RPMI7951 (cell line): ENCODE measurements at regions not wholly inside any gene's neighbourhood (a gene's known extent, or its start where the extent isn't known, plus 50 kb on each side); places are given as distances from the start of the nearest gene placed in this dataset.
"Not testable (repeated sequence)": the region's sequence is repeated elsewhere in the genome, so short reads cannot be mapped to it uniquely, and the experiment has no call there.

Experiments
- DNase-seq: peaks from one replicate; pipeline ENCODE4 v3.0.0-alpha.2; 2012; ENCODE audit warnings: low read depth

DNA sequence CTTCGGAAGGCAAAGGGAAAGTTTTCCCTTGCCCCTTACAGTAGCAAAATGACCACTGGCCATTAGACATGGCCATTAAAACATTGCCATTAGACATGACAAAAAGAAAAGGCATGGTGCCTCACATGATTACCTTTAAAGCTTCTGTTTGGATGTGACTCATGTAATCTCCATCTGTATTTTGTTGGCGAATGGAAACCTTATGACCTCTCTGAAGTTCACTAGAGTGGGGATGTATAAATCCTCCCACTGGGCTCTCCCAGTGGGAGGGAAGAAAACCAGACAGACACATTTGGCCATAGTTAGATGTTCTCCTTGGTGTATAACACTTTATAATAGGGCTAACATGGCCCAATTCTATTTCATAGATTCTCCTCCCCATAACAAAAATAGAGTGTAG, 152.6 kb downstream of the MAGEB17 start:
- DNase-seq, result peak; percentile 57

DNA sequence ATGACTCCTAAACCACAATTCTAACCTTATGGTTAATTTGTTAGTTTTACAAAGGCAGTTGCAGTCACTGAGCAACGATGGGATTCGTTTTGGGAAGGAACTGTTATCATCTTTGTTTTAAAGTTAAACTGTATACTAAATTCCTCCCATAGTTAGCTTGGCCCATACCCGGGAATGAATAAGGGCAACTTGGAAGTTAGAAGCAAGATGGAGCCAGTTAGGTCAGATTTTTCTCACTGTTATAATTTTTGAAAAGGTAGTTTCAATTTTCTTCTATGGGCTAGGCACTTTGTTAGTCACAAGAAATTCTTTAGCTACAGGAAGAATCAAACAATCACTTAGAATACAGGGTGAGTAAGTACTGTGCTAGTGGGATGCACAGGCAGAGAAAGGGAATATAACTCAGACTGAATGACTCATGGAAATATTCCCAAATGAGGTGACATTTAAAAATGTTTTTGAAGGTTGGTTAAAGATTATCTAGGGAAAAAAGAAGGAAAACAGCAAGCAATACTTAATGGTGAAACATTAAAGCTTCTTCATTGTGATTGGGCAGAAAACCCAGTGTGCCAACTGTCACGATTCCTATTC, 153.6 kb downstream of the MAGEB17 start:
- peak; percentile 39 for DNase-seq

DNA sequence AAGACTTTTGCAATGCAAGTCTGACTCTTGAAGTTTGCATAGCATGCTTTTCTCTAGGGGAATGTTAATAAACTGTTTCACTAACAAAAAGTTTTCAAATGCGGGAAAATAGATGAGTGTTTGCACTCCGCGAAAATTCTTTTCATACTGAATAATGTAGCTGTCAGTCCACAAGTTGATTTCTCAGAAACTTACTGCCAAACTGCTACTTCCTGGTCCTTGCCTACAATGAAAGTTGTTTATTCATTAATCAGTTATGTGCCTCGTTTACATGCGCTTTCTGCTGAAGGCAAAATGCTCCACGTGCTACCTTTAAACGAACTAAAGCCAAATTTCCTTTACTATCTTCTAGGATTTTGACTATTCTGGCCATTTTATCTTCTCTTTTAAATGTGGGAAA, 166.2 kb downstream of the MAGEB17 start:
- DNase-seq, result no peak

DNA sequence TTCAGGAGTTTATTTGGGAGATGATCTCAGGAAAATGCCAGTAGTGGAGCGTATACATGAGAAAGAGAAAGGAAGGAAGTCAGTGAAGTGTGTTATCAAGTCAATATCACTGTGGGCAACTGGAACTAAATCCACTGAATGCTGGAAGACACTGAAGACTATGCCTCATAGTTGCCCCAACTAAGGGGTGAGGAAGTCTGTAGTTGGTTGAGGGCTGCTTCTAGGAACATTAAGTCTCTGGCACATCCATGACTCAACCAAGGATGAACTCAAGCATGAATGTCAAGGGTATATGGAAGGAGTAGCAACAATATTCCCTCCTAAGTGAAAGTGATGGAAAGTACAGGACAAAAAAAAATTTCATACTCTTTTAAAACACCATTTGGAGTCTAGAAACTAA, 167.9 kb downstream of the MAGEB17 start:
- no peak for DNase-seq

DNA sequence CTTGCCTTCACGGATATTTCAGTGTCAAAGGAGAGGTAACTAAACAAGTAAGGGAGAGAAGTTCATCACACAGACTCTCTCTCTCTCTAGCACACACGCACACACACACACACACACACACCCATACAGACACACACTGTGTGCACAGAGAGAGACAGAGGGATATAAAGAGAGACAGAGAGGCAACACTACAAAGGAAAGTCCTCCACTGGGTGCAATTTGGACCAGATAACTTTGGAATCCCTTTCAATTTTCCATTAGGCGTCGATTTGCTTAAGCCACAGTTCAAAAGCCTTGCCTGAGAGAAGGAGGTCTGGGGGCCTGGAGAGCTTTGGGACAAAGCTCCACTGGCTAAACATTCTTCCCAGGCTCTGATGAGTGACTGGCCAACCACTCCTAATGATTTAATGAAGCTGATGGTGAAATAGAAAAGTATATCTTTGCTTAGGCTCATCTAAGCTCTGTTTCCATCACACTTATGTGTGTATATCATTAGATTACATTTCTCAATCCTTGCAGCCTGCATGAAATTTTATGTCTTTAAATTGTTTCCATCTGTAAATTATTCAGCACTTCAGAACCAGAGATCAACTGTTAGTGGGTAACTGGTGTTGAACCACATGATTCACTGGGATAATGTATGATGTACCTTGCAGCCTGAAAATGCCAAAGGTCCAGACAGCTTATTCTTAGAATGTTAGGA, 180.8 kb downstream of the MAGEB17 start:
- no peak for DNase-seq

DNA sequence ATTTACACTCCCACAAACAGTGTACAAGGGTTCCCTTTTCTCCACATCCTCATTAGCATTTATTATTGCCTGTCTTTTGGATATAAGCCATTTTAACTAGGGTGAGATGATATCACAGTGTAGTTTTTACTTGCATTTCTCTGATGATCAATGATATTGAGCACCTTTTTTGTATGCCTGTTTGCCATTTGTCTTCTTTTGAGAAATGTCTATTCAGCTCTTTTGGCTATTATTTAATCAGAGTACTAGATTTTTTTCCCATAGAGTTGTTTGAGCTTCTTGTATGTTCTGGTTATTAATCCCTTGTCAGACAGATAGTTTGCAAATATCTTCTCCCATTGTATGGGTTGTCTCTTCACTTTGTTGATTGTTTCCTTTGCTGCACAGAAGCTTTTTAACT, 190.6 kb downstream of the MAGEB17 start:
- DNase-seq, result no peak

DNA sequence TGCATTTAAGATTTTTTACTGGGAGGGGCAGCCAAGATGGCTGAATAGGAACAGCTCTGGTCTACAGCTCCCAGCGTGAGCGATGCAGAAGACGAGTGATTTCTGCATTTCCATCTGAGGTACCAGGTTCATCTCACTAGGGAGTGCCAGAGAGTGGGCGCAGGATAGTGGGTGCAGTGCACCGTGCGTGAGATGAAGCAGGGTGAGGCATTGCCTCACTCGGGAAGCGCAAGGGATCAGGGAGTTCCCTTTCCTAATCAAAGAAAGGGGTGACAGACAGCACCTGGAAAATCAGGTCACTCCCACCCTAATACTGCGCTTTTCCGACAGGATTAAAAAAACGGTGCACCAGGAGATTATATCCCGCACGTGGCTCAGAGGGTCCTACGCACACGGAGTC, 192.8 kb downstream of the MAGEB17 start:
- DNase-seq, result not testable (repeated sequence)

DNA sequence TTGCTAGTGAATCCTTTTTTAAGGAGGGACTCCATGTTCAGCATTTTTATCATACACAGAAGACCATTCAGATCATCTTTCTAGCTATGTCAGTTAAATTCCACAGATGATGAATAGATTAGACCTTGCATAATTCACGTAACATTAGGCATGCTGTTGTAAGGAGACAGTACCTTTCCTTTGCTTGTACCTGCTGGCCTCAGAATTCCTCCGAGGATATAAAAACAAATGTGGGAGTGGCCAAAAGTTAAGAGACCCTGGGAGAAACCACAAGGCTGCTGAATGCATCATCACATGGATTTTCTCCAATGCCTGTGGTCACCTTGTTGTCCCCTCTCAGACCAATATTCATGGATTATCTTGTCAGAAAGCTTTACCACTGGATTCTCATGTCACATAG, 201.4 kb downstream of the MAGEB17 start:
- no peak for DNase-seq

DNA sequence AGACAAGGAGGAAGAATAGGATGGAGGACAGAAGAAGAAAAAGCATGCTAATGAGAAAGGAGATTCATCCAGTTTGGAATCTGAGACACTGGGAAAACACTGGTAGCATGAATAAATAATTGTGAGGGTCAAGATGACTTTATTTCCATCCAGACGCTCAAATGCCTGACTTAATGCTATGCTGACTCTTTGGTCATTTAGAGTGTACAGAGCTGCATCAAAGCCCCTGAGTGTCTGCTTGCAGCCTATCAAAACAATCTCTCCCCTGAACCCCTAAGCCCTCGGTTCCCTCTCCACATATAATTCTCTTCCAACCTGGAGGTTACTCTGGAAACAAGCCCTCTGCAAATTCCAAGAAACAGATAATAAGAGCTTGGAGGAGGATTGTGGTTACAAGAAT, 208.8 kb downstream of the MAGEB17 start:
- DNase-seq, result no peak

DNA sequence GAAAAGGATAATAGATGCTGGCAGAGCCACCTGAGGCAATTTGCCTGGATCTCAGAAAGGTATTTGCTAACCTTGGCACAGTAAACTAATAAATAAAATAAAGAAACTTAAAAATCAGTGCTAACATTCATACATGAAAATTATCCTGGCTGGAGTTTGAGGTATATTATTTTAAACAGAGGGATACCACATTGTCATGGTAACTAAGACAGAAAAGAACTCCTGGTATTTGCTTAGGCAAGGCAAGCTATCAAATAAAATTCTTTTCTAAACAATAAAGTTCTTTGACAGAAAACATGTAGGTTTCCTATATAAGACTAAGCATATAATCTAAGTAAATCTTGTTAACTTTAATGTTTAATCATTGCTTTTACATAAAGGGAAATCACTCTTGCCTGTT, 218.8 kb downstream of the MAGEB17 start:
- DNase-seq, result no peak

DNA sequence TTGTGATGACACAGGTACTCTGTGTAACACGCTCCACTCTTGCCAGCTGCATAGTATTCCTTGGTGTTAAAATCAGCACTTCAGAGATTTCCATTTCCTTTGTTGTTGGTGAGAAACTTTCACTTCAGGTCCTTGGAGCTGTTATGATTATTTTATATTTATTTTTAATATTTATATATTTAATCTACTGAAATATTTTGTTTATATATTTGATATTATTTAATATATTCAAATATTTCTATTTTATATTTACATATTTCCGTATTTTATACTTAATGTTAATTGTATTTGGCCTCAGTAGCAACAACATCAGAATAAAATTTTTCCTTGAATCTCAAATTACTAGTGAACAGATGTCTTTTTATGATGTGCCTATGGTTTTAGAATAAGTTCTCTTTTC, 225.3 kb downstream of the MAGEB17 start:
- no peak for DNase-seq

DNA sequence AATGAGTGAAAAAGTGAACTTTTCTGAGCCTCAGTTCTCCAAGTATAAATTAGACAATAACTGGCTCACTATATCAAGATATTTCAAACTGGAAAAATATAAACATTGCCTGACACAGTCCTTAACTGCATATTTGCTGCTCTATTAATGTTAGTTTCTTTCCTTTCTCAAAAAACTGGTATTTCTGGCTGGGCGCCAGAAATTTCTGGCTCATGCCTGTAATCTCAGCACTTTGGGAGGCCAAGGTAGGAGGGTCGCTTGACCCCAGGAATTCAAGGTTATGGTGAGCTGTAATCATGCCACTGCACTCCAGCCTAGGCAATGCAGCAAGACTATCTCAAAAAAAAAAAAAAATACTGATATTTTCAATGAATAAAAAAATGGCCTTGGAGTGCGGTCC, 227.0 kb downstream of the MAGEB17 start:
- no peak for DNase-seq

DNA sequence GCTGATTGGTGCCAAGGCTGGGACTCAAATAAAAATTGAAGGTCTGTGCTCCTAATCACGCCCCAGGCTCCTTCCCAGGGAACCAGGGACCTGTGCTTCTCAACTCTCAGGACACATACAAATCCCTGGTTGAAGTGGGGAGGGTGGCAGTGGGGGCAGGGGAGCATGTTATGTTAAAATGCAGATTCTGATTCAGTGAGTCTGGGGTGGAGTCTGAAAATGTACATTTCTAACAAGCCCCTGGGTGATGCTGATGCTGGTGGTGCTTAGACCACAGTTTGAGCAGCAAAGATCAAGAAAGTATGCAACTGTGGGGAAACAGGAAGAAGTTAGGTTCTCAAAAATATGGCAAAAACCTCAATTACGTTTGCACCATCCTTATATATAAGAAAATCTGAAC, 236.5 kb downstream of the MAGEB17 start:
- no peak for DNase-seq

DNA sequence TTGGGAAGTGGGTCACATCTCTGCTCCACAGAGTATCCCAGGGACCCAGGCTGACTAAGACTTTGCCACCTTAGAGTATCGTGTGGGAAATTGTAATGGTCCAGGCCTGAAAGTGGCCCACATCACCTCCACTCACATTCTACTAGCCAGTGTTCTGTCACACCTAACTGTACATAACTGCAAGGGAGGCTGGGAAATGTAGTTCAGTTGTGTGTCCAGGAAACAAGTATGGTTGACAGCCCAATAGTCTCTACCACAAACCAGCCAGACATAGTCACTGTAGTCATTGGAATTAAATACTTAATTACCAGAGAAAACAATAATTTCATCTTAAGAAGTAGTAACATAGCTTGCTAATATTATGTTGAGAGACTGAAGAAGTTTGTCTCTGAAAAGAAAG, 233.4 kb upstream of the S100G start:
- DNase-seq, result no peak

DNA sequence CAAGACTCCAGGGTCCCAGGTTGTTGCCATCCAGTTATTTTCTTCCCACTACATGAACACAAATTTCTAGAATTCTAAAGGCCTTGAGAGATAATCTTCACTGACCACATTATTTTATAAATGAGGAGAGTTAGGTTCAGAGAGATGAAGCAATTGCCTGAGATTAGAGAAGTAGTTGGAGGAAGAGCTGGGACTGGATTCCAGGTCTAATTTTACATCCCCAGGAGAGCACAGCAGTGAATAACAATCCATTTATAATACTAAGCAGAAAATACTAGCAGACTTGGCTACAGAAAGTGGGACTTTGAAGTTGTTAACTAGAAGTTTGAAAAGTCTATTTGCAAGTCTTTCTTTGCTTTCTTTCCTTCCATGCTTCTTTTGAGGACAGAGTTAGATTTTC, 231.3 kb upstream of the S100G start:
- DNase-seq, result no peak

DNA sequence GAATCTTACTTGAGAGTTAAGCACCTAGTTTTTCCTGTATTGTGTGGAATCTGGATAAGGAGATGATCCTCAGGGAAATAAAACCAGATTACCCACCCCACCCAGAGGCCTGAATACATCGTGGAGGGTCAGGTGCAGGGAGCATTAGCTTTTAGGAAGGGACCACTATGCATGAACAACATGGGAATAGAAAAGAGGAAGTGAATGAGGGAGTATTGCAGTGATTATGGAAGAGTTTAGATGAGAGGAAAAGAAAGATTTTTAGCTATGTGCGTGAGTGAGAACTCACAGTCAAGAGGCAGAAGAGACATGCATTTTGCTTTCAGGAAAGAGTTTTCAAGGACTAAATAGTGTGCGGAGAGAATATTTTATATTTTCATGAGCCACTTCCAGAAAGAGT, 222.3 kb upstream of the S100G start:
- DNase-seq, result no peak

DNA sequence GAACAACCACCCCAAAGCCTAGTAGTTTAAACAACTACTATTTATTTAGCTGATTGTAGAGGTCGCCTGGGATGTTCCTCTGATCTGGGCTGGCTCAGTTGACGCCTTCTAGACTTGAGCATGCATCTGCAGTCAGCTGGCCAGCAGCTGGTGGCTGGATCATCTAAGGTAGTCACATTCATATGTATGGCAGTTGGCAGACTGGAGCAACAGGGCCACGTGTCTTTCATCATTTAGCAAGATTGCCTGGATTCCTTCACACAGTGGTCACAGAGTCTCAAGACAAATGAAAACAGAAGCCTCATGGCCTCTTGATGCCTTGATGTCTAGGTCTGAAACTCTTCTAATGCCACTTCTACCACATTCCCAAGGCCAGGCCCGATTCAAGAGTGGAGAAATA, 220.6 kb upstream of the S100G start:
- no peak for DNase-seq

DNA sequence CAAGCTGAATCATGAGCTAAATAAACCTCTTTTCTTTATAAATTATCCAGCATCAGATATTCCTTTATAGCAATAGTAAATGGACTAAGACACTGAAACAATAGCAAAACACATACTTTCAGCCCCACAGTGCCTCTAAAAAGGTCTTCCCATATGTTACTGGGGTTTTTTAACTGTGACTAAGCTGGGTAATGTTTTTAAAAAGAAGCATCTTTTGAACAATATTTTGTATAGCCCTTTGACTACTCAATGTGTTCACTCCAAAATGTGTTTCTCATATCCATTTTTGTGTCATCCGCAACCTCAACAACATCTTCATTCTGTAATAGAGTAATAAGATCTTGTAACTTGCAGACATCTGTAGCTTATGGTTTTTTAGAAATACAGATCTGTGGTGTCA, 218.7 kb upstream of the S100G start:
- DNase-seq, result no peak

DNA sequence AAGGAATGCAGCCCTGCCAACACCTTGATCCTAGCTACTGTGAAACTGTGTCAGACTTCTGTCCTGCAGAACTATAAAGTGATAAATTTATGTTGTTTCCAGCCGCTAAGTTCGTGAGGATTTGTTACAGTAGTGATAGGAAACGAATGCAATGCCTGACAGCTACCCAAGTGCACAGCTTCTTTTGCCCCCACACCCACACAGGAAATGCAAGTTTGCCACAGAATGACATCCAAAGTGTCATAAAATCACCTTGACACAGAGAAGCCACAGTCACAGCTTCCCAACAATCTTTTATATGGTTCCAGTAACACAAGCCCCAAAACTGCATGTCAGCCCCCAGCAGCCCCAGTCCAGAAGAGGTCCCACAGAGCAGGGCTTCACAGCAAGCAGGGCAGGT, 216.9 kb upstream of the S100G start:
- no peak for DNase-seq

DNA sequence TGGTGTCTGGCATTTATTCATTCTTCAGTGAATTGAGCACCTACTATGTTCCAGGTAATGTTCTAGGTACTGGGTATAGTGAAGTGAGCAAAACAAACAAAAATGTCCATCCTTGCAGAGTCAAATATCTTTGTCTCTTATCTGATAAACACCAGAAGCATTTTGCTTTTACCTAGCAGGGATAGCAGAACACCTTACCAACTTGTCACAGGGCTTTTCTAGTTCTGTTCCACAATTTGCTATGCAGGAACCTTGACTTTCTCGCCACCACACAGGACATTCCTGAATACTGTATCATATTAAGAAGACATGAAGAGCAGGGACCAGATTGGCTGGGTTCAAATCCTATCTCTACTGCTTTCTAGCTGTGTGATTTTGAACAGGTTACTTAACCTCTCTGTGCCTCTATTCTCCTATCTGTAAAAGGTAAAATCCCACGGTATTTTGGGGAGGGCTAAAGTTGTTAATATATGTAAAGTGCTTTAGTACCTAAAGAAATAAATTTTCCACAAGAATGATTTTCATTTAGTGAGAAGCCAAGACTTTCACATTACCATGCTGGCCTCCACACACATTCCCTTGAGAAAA, 214.5 kb upstream of the S100G start:
- no peak for DNase-seq

DNA sequence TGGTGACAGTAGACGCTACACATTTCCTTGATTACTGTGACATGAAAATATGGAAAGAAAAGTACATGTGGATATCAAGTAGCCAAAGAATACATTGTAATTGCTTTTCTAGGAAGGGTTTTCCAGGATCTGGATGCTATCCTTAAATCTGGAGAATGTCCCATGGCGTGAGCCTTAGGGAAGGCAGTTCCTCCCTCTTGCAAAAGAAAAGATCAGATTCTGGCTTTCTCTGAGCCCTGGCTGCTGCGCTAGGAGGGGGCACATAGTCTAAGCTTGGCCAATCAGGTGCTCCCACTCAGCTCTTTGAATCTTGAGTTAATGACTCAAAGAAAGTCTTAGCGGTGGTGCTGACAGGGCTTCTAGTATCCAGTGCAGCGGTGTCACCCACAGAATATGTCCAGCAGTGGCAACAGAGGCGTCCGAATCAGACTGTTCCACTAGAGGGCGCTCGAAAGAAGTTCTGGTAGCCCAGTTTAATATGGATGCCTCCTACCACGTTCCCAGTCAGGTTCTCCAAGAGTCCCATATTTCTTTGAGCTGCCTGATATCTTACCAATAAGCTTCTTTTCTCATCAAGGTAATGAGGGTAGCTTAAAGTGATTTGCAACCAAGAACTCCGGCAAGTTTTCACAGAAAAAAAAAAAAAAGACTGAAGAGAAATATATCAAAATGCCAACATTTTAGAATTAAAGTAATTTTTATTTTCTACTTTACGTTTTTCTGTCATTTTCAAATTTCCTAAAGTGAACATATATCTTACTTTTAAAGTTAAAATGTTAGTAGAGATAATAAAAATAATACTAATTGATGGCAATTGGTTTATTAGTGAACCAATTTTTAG, 213.4 kb upstream of the S100G start:
- DNase-seq, result peak; percentile 70

DNA sequence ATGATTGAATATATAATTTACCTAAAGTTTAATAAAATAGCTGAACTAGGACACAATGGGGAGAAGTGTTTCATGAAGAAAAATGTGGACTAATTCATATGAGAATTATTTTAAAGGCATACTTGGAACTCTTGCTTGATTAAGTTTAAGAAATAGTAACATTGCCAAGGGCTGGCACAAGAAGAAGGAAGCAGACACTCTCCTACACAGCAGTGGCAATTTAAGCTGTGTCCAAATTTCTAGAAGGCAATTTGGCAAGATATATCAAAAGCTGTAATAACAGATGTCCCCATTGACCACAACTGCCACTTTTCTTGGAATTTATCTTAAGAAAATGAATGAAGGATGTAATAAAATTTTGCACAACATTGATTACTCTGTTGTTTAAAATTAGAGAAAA, 209.5 kb upstream of the S100G start:
- no peak for DNase-seq

DNA sequence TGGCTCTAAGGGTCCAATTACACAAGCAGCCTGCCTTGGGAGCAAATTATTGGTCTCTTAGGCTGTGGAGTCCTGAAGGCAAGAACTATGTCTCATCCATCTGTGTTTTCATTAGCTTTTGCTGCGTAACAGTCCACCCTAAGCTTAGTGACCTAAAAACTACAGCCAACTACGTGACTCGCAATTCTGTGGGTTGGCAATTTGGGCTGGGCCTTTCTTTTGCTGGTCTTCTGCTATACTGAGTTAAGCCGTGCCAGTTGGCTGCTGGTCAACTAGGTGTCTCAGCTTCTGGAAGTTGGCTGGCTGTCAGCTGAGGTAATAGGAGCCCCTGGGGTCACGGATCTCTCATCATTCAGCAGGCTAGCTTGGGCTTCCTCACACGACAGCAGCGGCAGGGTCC, 205.6 kb upstream of the S100G start:
- peak; percentile 47 for DNase-seq
